ENCODE measurements at regions not wholly inside any gene's neighbourhood (a gene's known extent, or its start where the extent isn't known, plus 50 kb on each side); places are given as distances from the start of the nearest gene placed in this dataset.

GRCh38 chr4:137312257-137312656, 220.0 kb downstream of the PCDH18 start:
- DNase-seq (ENCODE audit: low spot score), result no peak

GRCh38 chr4:137310593-137311490, 221.5 kb downstream of the PCDH18 start:
- DNase-seq (ENCODE audit: low spot score), result no peak

- DNase-seq (ENCODE audit: low spot score), result no peak
Observed at GRCh38 chr4:137310166-137310565, 222.1 kb downstream of the PCDH18 start.

- no peak for DNase-seq (ENCODE audit: low spot score)
Observed at GRCh38 chr4:137309424-137309823, 222.9 kb downstream of the PCDH18 start.

GRCh38 chr4:137307806-137308205, 224.5 kb downstream of the PCDH18 start:
- no peak for DNase-seq (ENCODE audit: low spot score)

- DNase-seq (ENCODE audit: low spot score), result no peak
Observed at GRCh38 chr4:137300776-137301175, 231.5 kb downstream of the PCDH18 start.

- no peak for DNase-seq (ENCODE audit: low spot score)
Observed at GRCh38 chr4:137299281-137299680, 233.0 kb downstream of the PCDH18 start.

GRCh38 chr4:137293281-137293680, 239.0 kb downstream of the PCDH18 start:
- no peak for DNase-seq (ENCODE audit: low spot score)

- no peak for DNase-seq (ENCODE audit: low spot score)
Observed at GRCh38 chr4:137283737-137284136, 248.6 kb downstream of the PCDH18 start.

GRCh38 chr4:137278431-137278830, 253.9 kb downstream of the PCDH18 start:
- no peak for DNase-seq (ENCODE audit: low spot score)

- no peak for DNase-seq (ENCODE audit: low spot score)
Observed at GRCh38 chr4:137274404-137274803, 257.9 kb downstream of the PCDH18 start.

- no peak for DNase-seq (ENCODE audit: low spot score)
Observed at GRCh38 chr4:137267024-137267423, 265.3 kb downstream of the PCDH18 start.

- DNase-seq (ENCODE audit: low spot score), result no peak
Observed at GRCh38 chr4:137266511-137266910, 265.8 kb downstream of the PCDH18 start.

- no peak for DNase-seq (ENCODE audit: low spot score)
Observed at GRCh38 chr4:137263206-137263605, 269.1 kb downstream of the PCDH18 start.

- DNase-seq (ENCODE audit: low spot score), result no peak
Observed at GRCh38 chr4:137253949-137254348, 278.3 kb downstream of the PCDH18 start.

GRCh38 chr4:137249112-137249511, 283.2 kb downstream of the PCDH18 start:
- DNase-seq (ENCODE audit: low spot score), result no peak

GRCh38 chr4:137238456-137239162, 293.7 kb downstream of the PCDH18 start:
- DNase-seq (ENCODE audit: low spot score), result no peak

GRCh38 chr4:137226900-137227299, 305.4 kb downstream of the PCDH18 start:
- no peak for DNase-seq (ENCODE audit: low spot score)

- no peak for DNase-seq (ENCODE audit: low spot score)
Observed at GRCh38 chr4:137226221-137226620, 306.1 kb downstream of the PCDH18 start.

- no peak for DNase-seq (ENCODE audit: low spot score)
Observed at GRCh38 chr4:137213372-137214173, 318.7 kb downstream of the PCDH18 start.

GRCh38 chr4:137212601-137213000, 319.7 kb downstream of the PCDH18 start:
- no peak for DNase-seq (ENCODE audit: low spot score)

- no peak for DNase-seq (ENCODE audit: low spot score)
Observed at GRCh38 chr4:137209240-137209639, 323.1 kb downstream of the PCDH18 start.
